NT2/D1 (cell line): ENCODE measurements at regions not wholly inside any gene's neighbourhood (a gene's known extent, or its start where the extent isn't known, plus 50 kb on each side); places are given as distances from the start of the nearest gene placed in this dataset.

Experiments
- SUZ12 ChIP-seq: IDR thresholded peaks from 2 replicates; pipeline ENCODE4 v1.6.1; 2011; ENCODE audit not compliant: insufficient read length, insufficient read depth; ENCODE audit errors: extremely low read depth
- YY1 ChIP-seq: IDR thresholded peaks from 2 replicates; pipeline ENCODE4 v1.6.1; 2011; ENCODE audit not compliant: insufficient read length, insufficient read depth
- ZNF274 ChIP-seq: IDR thresholded peaks from 2 replicates; pipeline ENCODE4 v1.6.1; 2011; ENCODE audit warnings: mild to moderate bottlenecking, low read depth, low read length

GRCh38 chr10:3980144-3980543, 195.1 kb upstream of the KLF6 start:
- TF ChIP-seq ZNF274 (no peak), YY1 (no peak), SUZ12 (no peak)
